HFF-Myc (cell line): ENCODE measurements at regions not wholly inside any gene's neighbourhood (a gene's known extent, or its start where the extent isn't known, plus 50 kb on each side); places are given as distances from the start of the nearest gene placed in this dataset.

Experiments used
- DNase-seq: peaks from one replicate; pipeline ENCODE4 v3.0.0-alpha.2; 2011; ENCODE audit warnings: low read depth; ENCODE audit errors: extremely low read depth
- H3K4me3 ChIP-seq: replicated peaks from 2 replicates; pipeline ENCODE4 v1.5.1; 2011; ENCODE audit warnings: low read depth, mild to moderate bottlenecking, control low read depth, low read length
- CTCF ChIP-seq: IDR thresholded peaks from 2 replicates; pipeline ENCODE4 v1.5.1; 2012; ENCODE audit warnings: mild to moderate bottlenecking, low read depth, low read length, control low read depth; ENCODE audit errors: missing control alignments

GRCh38 chr12:97259098-97259497 lies 203.5 kb upstream of the RMST start:
- TF ChIP-seq CTCF, result no peak
- DNase-seq, result no peak
- H3K4me3 ChIP-seq, result no peak overlapping the region

GRCh38 chr12:97260786-97261185 lies 201.8 kb upstream of the RMST start:
- DNase-seq, result no peak
- TF ChIP-seq CTCF, result no peak
- no peak overlapping the region for H3K4me3 ChIP-seq

- H3K4me3 ChIP-seq, result no peak overlapping the region
- DNase-seq, result no peak
- TF ChIP-seq CTCF, result no peak
Observed at GRCh38 chr12:97267166-97267565, 195.4 kb upstream of the RMST start.

GRCh38 chr12:97267594-97268202 lies 194.9 kb upstream of the RMST start:
- no peak overlapping the region for H3K4me3 ChIP-seq
- DNase-seq, result no peak
- no peak for TF ChIP-seq CTCF

DNA sequence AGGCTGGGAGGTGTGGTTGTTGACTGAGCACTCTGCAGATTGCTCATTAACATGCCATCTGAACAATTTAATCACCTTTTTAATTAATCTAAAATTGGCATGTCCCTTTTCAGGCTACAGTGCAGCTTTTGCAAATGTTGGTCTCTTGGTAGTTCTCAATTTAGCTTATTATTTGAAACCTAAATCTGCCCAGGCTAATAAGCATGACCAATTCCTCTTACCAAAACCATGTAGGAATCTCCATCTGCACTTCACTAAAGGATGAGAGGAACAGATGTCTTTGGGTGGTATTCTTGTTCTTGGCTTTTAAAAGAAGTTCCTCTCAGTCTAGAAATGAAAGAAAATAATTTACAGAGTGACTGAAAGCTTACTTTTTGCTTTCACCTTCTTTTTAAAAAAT lies 190.1 kb upstream of the RMST start:
- no peak for TF ChIP-seq CTCF
- DNase-seq, result no peak
- no peak overlapping the region for H3K4me3 ChIP-seq

GRCh38 chr12:97274386-97274785 lies 188.2 kb upstream of the RMST start:
- no peak for DNase-seq
- TF ChIP-seq CTCF, result no peak

DNA sequence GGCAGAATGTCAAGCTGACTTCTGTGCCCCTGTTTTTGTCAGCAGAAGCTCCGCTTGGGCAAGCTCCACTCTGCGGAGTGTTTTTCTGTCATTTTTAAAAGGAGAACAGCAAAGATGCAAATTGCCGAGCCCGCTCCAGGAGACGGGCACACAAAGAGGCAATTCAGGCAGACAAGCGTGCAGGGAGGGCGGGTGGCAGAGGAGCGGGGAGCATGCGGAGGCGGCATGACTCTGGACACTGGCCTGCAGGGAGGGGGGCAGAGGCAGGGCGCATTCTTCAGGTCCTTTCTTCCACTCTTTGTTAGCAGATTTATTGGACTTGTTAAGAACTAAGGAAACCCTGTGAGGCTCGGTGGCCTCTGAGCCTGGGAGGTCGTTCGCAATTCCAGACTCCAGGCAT lies 187.3 kb upstream of the RMST start:
- no peak overlapping the region for H3K4me3 ChIP-seq
- DNase-seq, result no peak
- no peak for TF ChIP-seq CTCF

More at GRCh38 chr12:97274386-97274785, 188.2 kb upstream of the RMST start:
- no peak overlapping the region for H3K4me3 ChIP-seq
